Uterus (tissue), 3 donors: ENCODE measurements at regions not wholly inside any gene's neighbourhood (a gene's known extent, or its start where the extent isn't known, plus 50 kb on each side); places are given as distances from the start of the nearest gene placed in this dataset.

ENCODE experiments used
- DNase-seq, 2 donors: peaks; one replicate each; pipeline ENCODE4 v3.0.0-alpha.2; 2019 to 2020
- H3K27ac ChIP-seq, 2 donors: fragments of 200-600 bp; sonication (generic); 1 replicate in 1 of 2; 2 replicates in 1 of 2; pipeline ENCODE4 v1.5.1; 2016 to 2018
- H3K27me3 ChIP-seq, 2 donors: fragments of 200-600 bp; sonication (generic); one replicate each; pipeline ENCODE4 v1.5.1; 2018 to 2019; ENCODE audit warnings: control low read depth in 1 of 2
- H3K36me3 ChIP-seq, 2 donors: fragments of 200-600 bp; sonication (generic); one replicate each; pipeline ENCODE4 v1.5.1; 2019; ENCODE audit warnings: control low read depth in 1 of 2
- H3K4me1 ChIP-seq, 2 donors: fragments of 200-600 bp; sonication (generic); one replicate each; pipeline ENCODE4 v1.5.1; 2018 to 2019; ENCODE audit warnings: control low read depth in 1 of 2
- H3K4me3 ChIP-seq, 2 donors: fragments of 200-600 bp; sonication (generic); 1 replicate in 1 of 2; 2 replicates in 1 of 2; pipeline ENCODE4 v1.5.1; 2018 to 2019; ENCODE audit warnings: mild to moderate bottlenecking in 1 of 2
- H3K9me3 ChIP-seq, 2 donors: fragments of 200-600 bp; sonication (generic); one replicate each; pipeline ENCODE4 v1.5.1; 2019; ENCODE audit warnings: control low read depth in 1 of 2
- POLR2A ChIP-seq, 2 donors: fragments of 450-650 bp; IDR thresholded peaks; one replicate each; pipeline ENCODE4 v1.6.1; 2016; ENCODE audit warnings: antibody characterized with exemption in 2 of 2, mild to moderate bottlenecking in 1 of 2, moderate library complexity in 1 of 2
- intact Hi-C: fragments of 100-400 bp; cut with DNase I; formaldehyde crosslinking; loops from one replicate; pipeline ENCODE4 v1.15.1; 2023; ENCODE audit warnings: low total_unique reads
- TF ChIP-seq, protein P1 (sequence below), 4 experiments: fragments of 200-600 bp in 2 of 4; fragments of 450-650 bp in 2 of 4; sonication (generic) in 2 of 4; IDR thresholded peaks; one replicate each; pipeline ENCODE4 v1.5.1; 2016 to 2019; ENCODE audit warnings: antibody characterized with exemption in 4 of 4, mild to moderate bottlenecking in 2 of 4, moderate library complexity in 1 of 4
- donor health status: DM: yes; HTN: yes; CAD: no.

GRCh38 chr7:155173905-155174304 lies 103.8 kb downstream of the HTR5A start:
- Histone ChIP-seq H3K27me3 (no peaks in the 10 kb centered on the region), H3K4me3 (no peak overlapping the region), H3K36me3 (no peaks in the 10 kb centered on the region), H3K4me1 (no peaks in the 10 kb centered on the region), H3K9me3 (no peaks in the 10 kb centered on the region), H3K27ac (no peak overlapping the region)
- intact Hi-C loops, result no loop called here
- no peak for DNase-seq
- TF ChIP-seq, protein P1, sequence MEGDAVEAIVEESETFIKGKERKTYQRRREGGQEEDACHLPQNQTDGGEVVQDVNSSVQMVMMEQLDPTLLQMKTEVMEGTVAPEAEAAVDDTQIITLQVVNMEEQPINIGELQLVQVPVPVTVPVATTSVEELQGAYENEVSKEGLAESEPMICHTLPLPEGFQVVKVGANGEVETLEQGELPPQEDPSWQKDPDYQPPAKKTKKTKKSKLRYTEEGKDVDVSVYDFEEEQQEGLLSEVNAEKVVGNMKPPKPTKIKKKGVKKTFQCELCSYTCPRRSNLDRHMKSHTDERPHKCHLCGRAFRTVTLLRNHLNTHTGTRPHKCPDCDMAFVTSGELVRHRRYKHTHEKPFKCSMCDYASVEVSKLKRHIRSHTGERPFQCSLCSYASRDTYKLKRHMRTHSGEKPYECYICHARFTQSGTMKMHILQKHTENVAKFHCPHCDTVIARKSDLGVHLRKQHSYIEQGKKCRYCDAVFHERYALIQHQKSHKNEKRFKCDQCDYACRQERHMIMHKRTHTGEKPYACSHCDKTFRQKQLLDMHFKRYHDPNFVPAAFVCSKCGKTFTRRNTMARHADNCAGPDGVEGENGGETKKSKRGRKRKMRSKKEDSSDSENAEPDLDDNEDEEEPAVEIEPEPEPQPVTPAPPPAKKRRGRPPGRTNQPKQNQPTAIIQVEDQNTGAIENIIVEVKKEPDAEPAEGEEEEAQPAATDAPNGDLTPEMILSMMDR (IDR thresholded peaks at IDR 0.05), result no peak
- TF ChIP-seq POLR2A (IDR thresholded peaks at IDR 0.05), result no peak

GRCh38 chr7:155178096-155178495 lies 108.0 kb downstream of the HTR5A start:
- TF ChIP-seq POLR2A (IDR thresholded peaks at IDR 0.05), result no peak
- TF ChIP-seq, protein P1 (IDR thresholded peaks at IDR 0.05), result no peak
- DNase-seq, result no peak
- intact Hi-C loops, result no loop called here
- Histone ChIP-seq H3K9me3 (no peaks in the 10 kb centered on the region), H3K4me1 (no peaks in the 10 kb centered on the region), H3K27me3 (no peaks in the 10 kb centered on the region), H3K36me3 (no peaks in the 10 kb centered on the region), H3K27ac (no peak overlapping the region), H3K4me3 (no peak overlapping the region)

GRCh38 chr7:155181768-155182167 lies 111.6 kb downstream of the HTR5A start:
- no peaks in the 10 kb centered on the region for H3K27me3 ChIP-seq
- H3K27ac ChIP-seq, result no peak overlapping the region
- TF ChIP-seq POLR2A (IDR thresholded peaks at IDR 0.05), result no peak
- TF ChIP-seq, protein P1 (IDR thresholded peaks at IDR 0.05), result no peak
- H3K9me3 ChIP-seq, result peaks cover 0 to 5% of the 10 kb centered on the region in 2 donors
- intact Hi-C loops, result no loop called here
- H3K36me3 ChIP-seq, result no peaks in the 10 kb centered on the region
- DNase-seq, result no peak
- no peaks in the 10 kb centered on the region for H3K4me1 ChIP-seq
- H3K4me3 ChIP-seq, result no peak overlapping the region

GRCh38 chr7:155182406-155182970 lies 112.4 kb downstream of the HTR5A start:
- Histone ChIP-seq H3K36me3 (no peaks in the 10 kb centered on the region), H3K27ac (no peak overlapping the region)

GRCh38 chr7:155183655-155184054 lies 113.5 kb downstream of the HTR5A start:
- intact Hi-C loops, result no loop called here
- H3K9me3 ChIP-seq, result peaks cover 0 to 5% of the 10 kb centered on the region in 2 donors
- no peaks in the 10 kb centered on the region for H3K27me3 ChIP-seq
- TF ChIP-seq, protein P1 (IDR thresholded peaks at IDR 0.05), result no peak
- no peak for TF ChIP-seq POLR2A (IDR thresholded peaks at IDR 0.05)
- no peak overlapping the region for H3K4me3 ChIP-seq
- H3K4me1 ChIP-seq, result no peaks in the 10 kb centered on the region
- DNase-seq, result no peak
- H3K36me3 ChIP-seq, result no peaks in the 10 kb centered on the region
- H3K27ac ChIP-seq, result no peak overlapping the region

More at GRCh38 chr7:155182406-155182970, 112.4 kb downstream of the HTR5A start:
- DNase-seq, result no peak
- H3K4me1 ChIP-seq, result no peaks in the 10 kb centered on the region
- H3K9me3 ChIP-seq, result peaks cover 0 to 5% of the 10 kb centered on the region in 2 donors
- H3K27me3 ChIP-seq, result no peaks in the 10 kb centered on the region
- intact Hi-C loops, result no loop called here
- TF ChIP-seq POLR2A (IDR thresholded peaks at IDR 0.05), result no peak
- TF ChIP-seq, protein P1 (IDR thresholded peaks at IDR 0.05), result no peak
- no peak overlapping the region for H3K4me3 ChIP-seq
